Stimulated activated CD8-positive, alpha-beta memory T cell treated with anti-CD3 and anti-CD28 coated beads, Interleukin-7, amount 100 ng/mL, for 48 hours (primary cell): ENCODE measurements at regions not wholly inside any gene's neighbourhood (a gene's known extent, or its start where the extent isn't known, plus 50 kb on each side); places are given as distances from the start of the nearest gene placed in this dataset.

ENCODE experiments used
- DNase-seq, 2 donors: peaks; one replicate each; pipeline ENCODE4 v3.0.0-alpha.2; 2020; ENCODE audit warnings: low read depth in 1 of 2; ENCODE audit errors: extremely low read depth in 1 of 2

GRCh38 chrX:124280294-124280902 is 52.1 kb upstream of the TEX13D start:
- no peak for DNase-seq

GRCh38 chrX:124282580-124282979 is 49.9 kb upstream of the TEX13D start:
- DNase-seq, result no peak
